Omental fat pad (tissue), 3 donors: ENCODE measurements at regions not wholly inside any gene's neighbourhood (a gene's known extent, or its start where the extent isn't known, plus 50 kb on each side); places are given as distances from the start of the nearest gene placed in this dataset.

Experiments used
- ATAC-seq: fragments of 150-250 bp; one replicate; pipeline ENCODE4 v1.9.1; 2016; ENCODE audit warnings: mild to moderate bottlenecking, moderate library complexity; ENCODE audit not compliant: low FRiP score
- DNase-seq: peaks from one replicate; pipeline ENCODE4 v3.0.0-alpha.2; 2019; ENCODE audit warnings: low spot score
- TF ChIP-seq, protein P1 (sequence below), 3 donors: fragments of 450-650 bp; IDR thresholded peaks; one replicate each; pipeline ENCODE4 v1.5.1; 2016 to 2017; ENCODE audit warnings: antibody characterized with exemption in 3 of 3, mild to moderate bottlenecking in 3 of 3, moderate library complexity in 2 of 3

DNA sequence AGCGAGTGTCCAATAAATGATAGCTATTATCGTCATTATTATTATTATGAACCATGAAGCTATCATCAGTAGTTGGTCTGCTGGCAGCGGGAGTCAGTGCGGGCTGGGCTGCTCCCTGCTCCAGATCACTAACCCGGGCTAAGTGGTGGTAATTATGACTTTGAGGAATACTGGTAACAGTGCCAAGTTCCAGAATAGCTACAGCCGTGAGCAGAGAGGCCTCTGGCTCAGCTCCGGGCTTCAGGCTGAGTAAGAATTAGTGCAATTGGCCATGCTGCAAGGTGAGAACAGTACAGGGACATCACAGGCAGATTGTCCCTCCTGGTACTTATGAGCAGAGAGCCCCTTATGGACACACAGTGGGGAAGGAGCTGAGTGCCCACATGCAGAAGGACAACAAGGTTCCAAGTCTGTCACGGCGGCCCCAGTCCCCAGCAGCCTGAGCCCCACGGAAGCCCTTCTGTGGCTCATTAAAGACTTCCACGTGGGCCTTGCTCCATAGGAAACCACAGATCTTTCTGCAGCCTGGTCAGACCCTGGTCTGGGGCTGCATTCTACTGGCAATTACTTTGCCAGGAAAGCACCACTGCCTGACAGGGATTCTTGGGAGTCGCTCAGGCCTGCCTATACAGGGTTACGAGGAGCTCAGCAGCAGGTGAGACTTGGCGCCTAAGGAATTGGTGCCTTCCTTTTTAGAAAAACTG, 235.1 kb downstream of the RRAGC start:
- ATAC-seq (no peak), DNase-seq (no peak)
- TF ChIP-seq, protein P1, sequence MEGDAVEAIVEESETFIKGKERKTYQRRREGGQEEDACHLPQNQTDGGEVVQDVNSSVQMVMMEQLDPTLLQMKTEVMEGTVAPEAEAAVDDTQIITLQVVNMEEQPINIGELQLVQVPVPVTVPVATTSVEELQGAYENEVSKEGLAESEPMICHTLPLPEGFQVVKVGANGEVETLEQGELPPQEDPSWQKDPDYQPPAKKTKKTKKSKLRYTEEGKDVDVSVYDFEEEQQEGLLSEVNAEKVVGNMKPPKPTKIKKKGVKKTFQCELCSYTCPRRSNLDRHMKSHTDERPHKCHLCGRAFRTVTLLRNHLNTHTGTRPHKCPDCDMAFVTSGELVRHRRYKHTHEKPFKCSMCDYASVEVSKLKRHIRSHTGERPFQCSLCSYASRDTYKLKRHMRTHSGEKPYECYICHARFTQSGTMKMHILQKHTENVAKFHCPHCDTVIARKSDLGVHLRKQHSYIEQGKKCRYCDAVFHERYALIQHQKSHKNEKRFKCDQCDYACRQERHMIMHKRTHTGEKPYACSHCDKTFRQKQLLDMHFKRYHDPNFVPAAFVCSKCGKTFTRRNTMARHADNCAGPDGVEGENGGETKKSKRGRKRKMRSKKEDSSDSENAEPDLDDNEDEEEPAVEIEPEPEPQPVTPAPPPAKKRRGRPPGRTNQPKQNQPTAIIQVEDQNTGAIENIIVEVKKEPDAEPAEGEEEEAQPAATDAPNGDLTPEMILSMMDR (IDR thresholded peaks at IDR 0.05): no peak

DNA sequence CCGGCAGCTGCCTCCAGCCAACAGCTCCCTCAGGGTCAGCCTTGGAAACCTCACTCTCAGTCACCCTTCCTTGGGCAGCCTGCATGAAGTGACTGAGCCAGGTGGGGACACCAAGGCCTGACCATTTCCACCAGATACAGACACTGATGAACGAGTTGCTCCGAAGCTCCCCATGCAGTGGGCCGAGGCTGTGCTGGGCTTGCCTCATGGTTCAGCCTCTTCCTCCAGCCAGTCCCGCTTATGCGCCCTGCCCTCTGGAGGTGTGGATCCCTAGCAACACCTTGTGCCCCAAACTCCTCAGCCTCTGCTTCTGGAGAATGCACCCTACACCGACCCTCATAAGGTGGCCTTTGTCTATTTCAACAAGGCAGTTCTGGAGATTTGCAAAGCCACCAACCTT, 236.0 kb downstream of the RRAGC start:
- DNase-seq (no peak), ATAC-seq (no peak)
- TF ChIP-seq, protein P1 (IDR thresholded peaks at IDR 0.05): no peak

DNA sequence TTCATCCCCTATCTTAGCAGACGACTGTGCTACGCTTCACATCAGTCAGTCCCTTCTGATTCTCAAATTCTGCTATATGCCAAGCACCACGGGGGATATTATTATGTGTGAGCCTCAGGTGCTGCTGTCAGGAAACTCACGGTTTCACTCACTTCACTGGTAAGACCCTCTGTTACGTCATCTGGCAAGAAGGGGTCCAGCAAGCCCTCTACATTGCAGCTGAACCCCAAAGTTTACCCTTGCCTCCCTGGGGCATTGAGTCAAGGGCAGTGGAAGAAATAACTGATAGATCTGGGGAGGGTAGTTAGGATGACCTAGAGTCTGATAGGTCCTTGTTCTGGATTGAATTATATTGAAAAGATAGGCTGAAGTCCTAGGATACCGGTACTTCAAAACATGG, 237.4 kb downstream of the RRAGC start:
- ATAC-seq (no peak), DNase-seq (no peak)
- TF ChIP-seq, protein P1 (IDR thresholded peaks at IDR 0.05): no peak

DNA sequence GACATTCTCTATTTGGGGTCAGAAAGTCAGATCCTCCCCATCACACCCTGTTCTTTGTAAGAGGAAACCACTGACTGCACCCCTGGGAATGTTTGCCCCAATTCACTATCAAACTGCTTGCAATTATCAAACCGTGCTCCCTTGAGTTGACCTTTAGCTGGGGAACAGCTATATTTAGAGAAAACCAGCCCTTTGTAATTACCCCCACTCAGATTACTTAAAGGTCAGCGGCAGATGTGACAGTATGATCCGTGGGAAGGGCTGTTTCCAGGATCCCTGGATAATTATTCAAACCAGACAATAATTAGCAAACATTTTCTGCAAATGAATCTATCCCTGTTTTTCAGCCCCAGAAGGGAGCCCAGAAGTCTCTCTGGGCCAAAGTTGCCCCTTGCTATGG, 242.7 kb downstream of the RRAGC start:
- no peak for ATAC-seq
- DNase-seq: no peak

DNA sequence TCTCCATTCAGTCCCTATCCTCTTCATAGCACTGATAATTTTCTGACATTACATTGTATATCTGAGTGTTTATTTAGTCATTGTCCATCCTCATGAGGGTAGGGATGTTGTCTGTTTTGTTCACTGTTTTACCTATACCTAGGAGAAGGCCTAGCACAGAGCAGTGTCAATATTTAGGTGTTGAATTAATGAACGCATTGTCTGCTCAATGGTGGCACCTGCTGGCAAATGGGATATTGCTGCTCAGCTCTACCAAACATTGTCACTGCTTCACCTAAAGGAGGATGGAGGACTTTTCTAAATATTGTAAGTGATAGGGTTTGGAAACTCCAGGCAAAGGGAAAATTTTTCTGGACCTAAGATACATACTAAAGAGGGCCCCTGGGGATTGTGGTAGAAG, 243.9 kb downstream of the RRAGC start:
- ATAC-seq (no peak), DNase-seq (no peak)
- TF ChIP-seq, protein P1 (IDR thresholded peaks at IDR 0.05): no peak

More for the DNA sequence above, 242.7 kb downstream of the RRAGC start:
- TF ChIP-seq, protein P1 (IDR thresholded peaks at IDR 0.05): no peak

DNA sequence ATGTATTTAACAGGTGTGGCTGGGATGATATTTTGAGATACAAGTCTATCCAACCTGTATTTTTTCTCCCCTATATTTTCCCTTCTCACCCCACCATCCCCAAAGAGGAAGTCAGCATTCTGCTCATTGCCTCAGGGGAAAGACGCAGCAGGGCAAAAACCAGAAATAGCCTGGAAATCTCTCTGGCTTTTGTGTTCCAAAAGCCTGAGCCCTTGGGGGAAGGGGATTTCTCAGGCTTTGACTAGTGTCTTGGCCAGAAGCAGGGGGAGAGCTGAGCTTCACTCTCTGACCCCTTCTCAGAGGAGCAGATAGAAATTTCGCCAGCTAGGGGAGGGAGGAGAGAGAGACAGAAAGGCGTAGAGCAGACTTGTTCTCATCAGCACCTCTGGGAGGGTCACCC, 244.7 kb downstream of the RRAGC start:
- TF ChIP-seq, protein P1 (IDR thresholded peaks at IDR 0.05): no peak
- no peak for DNase-seq

DNA sequence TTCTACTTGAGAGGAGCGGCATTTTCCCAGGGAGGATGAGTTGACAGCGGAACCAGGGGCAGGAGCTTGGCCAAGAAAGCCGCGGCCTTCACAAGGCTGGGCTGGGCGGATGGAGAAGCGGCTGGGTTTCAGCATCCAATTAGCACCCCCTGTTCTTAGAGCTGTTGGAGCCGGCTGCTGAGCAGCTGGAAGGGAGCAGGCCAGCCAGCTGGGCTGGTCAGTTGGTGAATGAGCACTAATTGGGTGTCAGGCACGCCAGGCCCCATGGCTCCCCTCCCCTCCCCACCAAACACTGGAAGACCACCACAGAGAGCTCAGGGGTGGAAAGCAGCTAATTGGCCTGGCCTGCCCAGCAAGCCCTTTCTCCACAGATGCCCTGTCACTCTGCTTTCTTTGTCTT, 245.6 kb downstream of the RRAGC start:
- no peak for DNase-seq
- TF ChIP-seq, protein P1 (IDR thresholded peaks at IDR 0.05): no peak
- ATAC-seq: no peak

More for the DNA sequence above, 244.7 kb downstream of the RRAGC start:
- ATAC-seq: no peak
